ENCODE measurements at regions not wholly inside any gene's neighbourhood (a gene's known extent, or its start where the extent isn't known, plus 50 kb on each side); places are given as distances from the start of the nearest gene placed in this dataset.
A peak's percentile ranks its signal among the peaks of the same experiment; 100 is the strongest.

- Histone ChIP-seq H2AFZ (ENCODE audit: low read depth, low read length) (no peak overlapping the region), H3K9ac (ENCODE audit: low read length) (no peak overlapping the region), H3K27me3 (ENCODE audit: low read depth, low read length) (no peaks in the 10 kb centered on the region), H3K4me2 (ENCODE audit: low read length) (no peak overlapping the region), H3K4me3 (ENCODE audit: low read length) (no peak overlapping the region), H3K36me3 (replicated peaks; ENCODE audit: low read depth, low read length) (no peaks in the 10 kb centered on the region), H3K9me3 (ENCODE audit: insufficient read depth, low read length) (no peaks in the 10 kb centered on the region; the same call in 1 of the 2 replicates), H4K20me1 (ENCODE audit: insufficient read depth, low read length) (no peaks in the 10 kb centered on the region), H3K27ac (ENCODE audit: low read length) (no peak overlapping the region), H3K79me2 (ENCODE audit: low read length) (no peaks in the 10 kb centered on the region), H3K4me1 (ENCODE audit: low read length) (peaks cover 14% of the 10 kb centered on the region)
- TF ChIP-seq CTCF (IDR thresholded peaks at IDR 0.05; ENCODE audit: low read depth, low read length): no peak
Observed at GRCh38 chr1:104929280-104929679, 1179.6 kb downstream of the AMY1C start.

- H3K36me3 ChIP-seq (replicated peaks; ENCODE audit: low read depth, low read length): no peaks in the 10 kb centered on the region
- H3K27me3 ChIP-seq (ENCODE audit: low read depth, low read length): no peaks in the 10 kb centered on the region
- H3K4me1 ChIP-seq (ENCODE audit: low read length): peaks cover 14% of the 10 kb centered on the region
- H3K27ac ChIP-seq (ENCODE audit: low read length): no peak overlapping the region
- peak overlapping the region; percentile 30 for H3K4me2 ChIP-seq (ENCODE audit: low read length)
- 0 out of 2 replicates have a peak overlapping the region, but pooled peaks have one; percentile 30 for H2AFZ ChIP-seq (ENCODE audit: low read depth, low read length)
- TF ChIP-seq EZH2phosphoT487 (IDR thresholded peaks at IDR 0.05; ENCODE audit: low read depth) (no peak), CTCF (IDR thresholded peaks at IDR 0.05; ENCODE audit: low read depth, low read length) (no peak)
- no peak overlapping the region for H3K4me3 ChIP-seq (ENCODE audit: low read length)
- H3K9ac ChIP-seq (ENCODE audit: low read length): no peak overlapping the region
- no peaks in the 10 kb centered on the region for H4K20me1 ChIP-seq (ENCODE audit: insufficient read depth, low read length)
- no peaks in the 10 kb centered on the region; the same call in 1 of the 2 replicates for H3K9me3 ChIP-seq (ENCODE audit: insufficient read depth, low read length)
- no peaks in the 10 kb centered on the region for H3K79me2 ChIP-seq (ENCODE audit: low read length)
Observed at GRCh38 chr1:104932030-104932915, 1182.6 kb downstream of the AMY1C start.

- Histone ChIP-seq H3K27ac (ENCODE audit: low read length) (no peak overlapping the region), H3K79me2 (ENCODE audit: low read length) (no peaks in the 10 kb centered on the region), H3K27me3 (ENCODE audit: low read depth, low read length) (no peaks in the 10 kb centered on the region), H3K36me3 (replicated peaks; ENCODE audit: low read depth, low read length) (no peaks in the 10 kb centered on the region), H3K9ac (ENCODE audit: low read length) (no peak overlapping the region), H3K9me3 (ENCODE audit: insufficient read depth, low read length) (no peaks in the 10 kb centered on the region; the same call in 1 of the 2 replicates), H2AFZ (ENCODE audit: low read depth, low read length) (no peak overlapping the region), H4K20me1 (ENCODE audit: insufficient read depth, low read length) (no peaks in the 10 kb centered on the region), H3K4me3 (ENCODE audit: low read length) (no peak overlapping the region), H3K4me1 (ENCODE audit: low read length) (peaks cover 14% of the 10 kb centered on the region), H3K4me2 (ENCODE audit: low read length) (0 out of 2 replicates have a peak overlapping the region, but pooled peaks have one; percentile 30)
- TF ChIP-seq EZH2phosphoT487 (IDR thresholded peaks at IDR 0.05; ENCODE audit: low read depth) (no peak), CTCF (IDR thresholded peaks at IDR 0.05; ENCODE audit: low read depth, low read length) (no peak)
Observed at GRCh38 chr1:104932949-104933679, 1183.4 kb downstream of the AMY1C start.

GRCh38 chr1:104933846-104934245 lies 1184.1 kb downstream of the AMY1C start:
- Histone ChIP-seq H3K9me3 (ENCODE audit: insufficient read depth, low read length) (no peaks in the 10 kb centered on the region; the same call in 1 of the 2 replicates), H3K27me3 (ENCODE audit: low read depth, low read length) (no peaks in the 10 kb centered on the region), H3K4me1 (ENCODE audit: low read length) (peaks cover 14% of the 10 kb centered on the region), H2AFZ (ENCODE audit: low read depth, low read length) (no peak overlapping the region), H4K20me1 (ENCODE audit: insufficient read depth, low read length) (no peaks in the 10 kb centered on the region), H3K9ac (ENCODE audit: low read length) (no peak overlapping the region), H3K4me3 (ENCODE audit: low read length) (no peak overlapping the region), H3K36me3 (replicated peaks; ENCODE audit: low read depth, low read length) (no peaks in the 10 kb centered on the region), H3K79me2 (ENCODE audit: low read length) (no peaks in the 10 kb centered on the region), H3K4me2 (ENCODE audit: low read length) (no peak overlapping the region), H3K27ac (ENCODE audit: low read length) (no peak overlapping the region)
- TF ChIP-seq CTCF (IDR thresholded peaks at IDR 0.05; ENCODE audit: low read depth, low read length): no peak
- no peak for TF ChIP-seq EZH2phosphoT487 (IDR thresholded peaks at IDR 0.05; ENCODE audit: low read depth)

Data from OCI-LY3 (cell line).